Keratinocyte (primary cell): ENCODE measurements at regions not wholly inside any gene's neighbourhood (a gene's known extent, or its start where the extent isn't known, plus 50 kb on each side); places are given as distances from the start of the nearest gene placed in this dataset.

Experiments
- DNase-seq: peaks from one replicate; pipeline ENCODE4 v3.0.0-alpha.2; 2011; ENCODE audit warnings: low read depth, missing footprints, low spot score
- FAIRE-seq: peaks from 2 replicates; lab custom pipeline; 2011; peaks lifted over from hg19 to GRCh38; lab: Jason Lieb, UNC
- H2AFZ ChIP-seq: 2 replicates; pipeline ENCODE4 v1.6.0; 2012; ENCODE audit warnings: low read length, control low read depth, inconsistent platforms; ENCODE audit not compliant: control insufficient read depth
- H3K27ac ChIP-seq: 2 replicates; pipeline ENCODE4 v1.5.1; 2011; ENCODE audit warnings: low read length; ENCODE audit not compliant: control insufficient read depth, insufficient read depth
- H3K27me3 ChIP-seq: 3 replicates; pipeline ENCODE4 v1.6.0; 2011; ENCODE audit warnings: low read length; ENCODE audit not compliant: control insufficient read depth, insufficient read depth; ENCODE audit errors: extremely low read depth
- H3K36me3 ChIP-seq, 2 experiments: 2 replicates in 1 of 2; 3 replicates in 1 of 2; pipeline ENCODE4 v1.5.1; 2011; ENCODE audit warnings: low read length in 2 of 2, mild to moderate bottlenecking in 1 of 2; ENCODE audit not compliant: control insufficient read depth in 2 of 2, insufficient read depth in 2 of 2; ENCODE audit errors: extremely low read depth in 1 of 2
- H3K4me1 ChIP-seq: 3 replicates; pipeline ENCODE4 v1.5.1; 2011; ENCODE audit warnings: low read length; ENCODE audit not compliant: control insufficient read depth, insufficient read depth; ENCODE audit errors: extremely low read depth
- H3K4me2 ChIP-seq: 3 replicates; pipeline ENCODE4 v1.6.0; 2011; ENCODE audit warnings: low read depth, low read length; ENCODE audit not compliant: control insufficient read depth, insufficient read depth; ENCODE audit errors: extremely low read depth
- H3K4me3 ChIP-seq, 3 experiments: fragments of 200-600 bp in 1 of 3; sonication (generic) in 1 of 3; 2 replicates in 2 of 3; 3 replicates in 1 of 3; pipeline ENCODE4 v1.5.1; 2011 to 2016; ENCODE audit warnings: low read length in 3 of 3, mild to moderate bottlenecking in 3 of 3, control low read depth in 2 of 3, inconsistent platforms in 1 of 3, low read depth in 1 of 3, mixed read lengths in 1 of 3, mixed run types in 1 of 3, moderate library complexity in 1 of 3; ENCODE audit not compliant: control insufficient read depth in 2 of 3, insufficient read depth in 2 of 3; ENCODE audit errors: extremely low read depth in 1 of 3
- H3K79me2 ChIP-seq: 2 replicates; pipeline ENCODE4 v1.6.0; 2012; ENCODE audit warnings: low read length; ENCODE audit not compliant: control insufficient read depth, insufficient read depth
- H3K9ac ChIP-seq: 3 replicates; pipeline ENCODE4 v1.6.0; 2011; ENCODE audit warnings: low read length; ENCODE audit not compliant: control insufficient read depth, insufficient read depth; ENCODE audit errors: extremely low read depth
- H3K9me1 ChIP-seq: 3 replicates; pipeline ENCODE4 v1.6.0; 2011; ENCODE audit warnings: low read length; ENCODE audit not compliant: control insufficient read depth, insufficient read depth; ENCODE audit errors: extremely low read depth
- H3K9me3 ChIP-seq: 2 replicates; pipeline ENCODE4 v1.5.1; 2012; ENCODE audit warnings: low read depth, low read length; ENCODE audit not compliant: control insufficient read depth
- H4K20me1 ChIP-seq: 3 replicates; pipeline ENCODE4 v1.6.0; 2011; ENCODE audit warnings: low read length; ENCODE audit not compliant: control insufficient read depth, insufficient read depth; ENCODE audit errors: extremely low read depth
- CTCF ChIP-seq, 3 experiments: IDR thresholded peaks in 1 of 3; conservative IDR thresholded peaks in 1 of 3; optimal IDR thresholded peaks in 1 of 3; 2 replicates in 2 of 3; 3 replicates in 1 of 3; pipeline versions ENCODE3 to v1.5.1; 2011; ENCODE audit warnings: low read length in 3 of 3, mild to moderate bottlenecking in 3 of 3, moderate library complexity in 2 of 3, control low read depth in 1 of 3, inconsistent platforms in 1 of 3; ENCODE audit not compliant: insufficient read depth in 2 of 3; ENCODE audit errors: extremely low read depth in 1 of 3
- EZH2 ChIP-seq: IDR thresholded peaks from one replicate; pipeline ENCODE4 v1.6.1; 2012; ENCODE audit warnings: inconsistent platforms, mild to moderate bottlenecking, low read length, moderate library complexity
- dilution Hi-C: fragments of 300-500 bp; cut with MboI; formaldehyde crosslinking; loops from one replicate; pipeline ENCODE4 v1.7.0; 2020; ENCODE audit warnings: low sequenced_read_pairs; ENCODE audit not compliant: extremely low pct_ligation_motif_present

GRCh38 chr2:228446734-228447133, 265.2 kb upstream of the SPHKAP start:
- DNase-seq: no peak
- no peak overlapping the region for H2AFZ ChIP-seq
- H3K79me2 ChIP-seq: no peaks in the 10 kb centered on the region
- H3K27ac ChIP-seq: no peak overlapping the region
- no peaks in the 10 kb centered on the region for H3K9me1 ChIP-seq
- H3K36me3 ChIP-seq: no peaks in the 10 kb centered on the region
- H3K9ac ChIP-seq: no peak overlapping the region
- dilution Hi-C loops: no loop called here
- H3K4me2 ChIP-seq: no peak overlapping the region
- H3K4me3 ChIP-seq: no peak overlapping the region
- no peaks in the 10 kb centered on the region for H3K9me3 ChIP-seq
- no peaks in the 10 kb centered on the region for H3K27me3 ChIP-seq
- no peak for TF ChIP-seq EZH2
- TF ChIP-seq CTCF (optimal IDR thresholded peaks at IDR 0.05 in 1 of 3, IDR thresholded peaks at IDR 0.05 in 1 of 3, conservative IDR thresholded peaks at IDR 0.05 in 1 of 3; ENCODE audit: extremely low read depth in 1 of 3, insufficient read depth in 2 of 3, low read length in 3 of 3): no peak
- no peak for FAIRE-seq
- no peaks in the 10 kb centered on the region for H3K4me1 ChIP-seq
- no peaks in the 10 kb centered on the region for H4K20me1 ChIP-seq

- Histone ChIP-seq H3K79me2 (no peaks in the 10 kb centered on the region), H4K20me1 (no peaks in the 10 kb centered on the region), H3K4me2 (no peak overlapping the region), H3K4me1 (no peaks in the 10 kb centered on the region), H3K9ac (no peak overlapping the region), H3K4me3 (no peak overlapping the region), H3K36me3 (no peaks in the 10 kb centered on the region), H3K27ac (no peak overlapping the region), H3K9me1 (no peaks in the 10 kb centered on the region), H3K27me3 (no peaks in the 10 kb centered on the region), H2AFZ (no peak overlapping the region), H3K9me3 (no peaks in the 10 kb centered on the region)
- FAIRE-seq: no peak
- dilution Hi-C loops: no loop called here
- TF ChIP-seq CTCF (optimal IDR thresholded peaks at IDR 0.05 in 1 of 3, IDR thresholded peaks at IDR 0.05 in 1 of 3, conservative IDR thresholded peaks at IDR 0.05 in 1 of 3; ENCODE audit: extremely low read depth in 1 of 3, insufficient read depth in 2 of 3, low read length in 3 of 3): no peak
- DNase-seq: no peak
Measured at GRCh38 chr2:228444161-228444560, 262.7 kb upstream of the SPHKAP start.
